ENCODE measurements at regions not wholly inside any gene's neighbourhood (a gene's known extent, or its start where the extent isn't known, plus 50 kb on each side); places are given as distances from the start of the nearest gene placed in this dataset.

GRCh38 chr15:89019436-89019835 lies 68.8 kb upstream of the ABHD2 start:
- TF ChIP-seq CTCF (IDR thresholded peaks at IDR 0.05): no peak
- no peak for TF ChIP-seq ZFX (IDR thresholded peaks at IDR 0.05; ENCODE audit: borderline replicate concordance)
